ENCODE measurements at regions not wholly inside any gene's neighbourhood (a gene's known extent, or its start where the extent isn't known, plus 50 kb on each side); places are given as distances from the start of the nearest gene placed in this dataset.

DNA sequence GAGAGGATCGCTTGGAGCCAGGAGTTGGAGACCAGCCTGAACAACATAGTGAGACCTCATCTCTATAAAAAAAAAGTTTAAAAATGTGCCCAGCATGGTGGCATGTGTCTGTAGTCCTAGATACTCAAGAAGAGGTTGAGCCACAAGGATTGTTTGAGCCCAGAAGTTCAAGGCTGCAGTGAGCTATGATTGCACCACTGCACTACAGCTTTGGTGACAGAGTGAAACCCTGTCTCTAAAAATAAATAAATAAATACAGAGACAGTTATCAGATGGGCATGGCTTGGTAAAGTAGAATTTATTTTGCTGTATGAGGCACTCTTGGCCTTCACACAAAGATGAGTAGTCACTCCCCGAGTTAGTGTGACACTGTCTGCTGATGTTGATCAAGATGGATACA lies 54.1 kb upstream of the SPRY1 start:
- DNase-seq (ENCODE audit: low spot score) = no peak
- TF ChIP-seq, protein P1, sequence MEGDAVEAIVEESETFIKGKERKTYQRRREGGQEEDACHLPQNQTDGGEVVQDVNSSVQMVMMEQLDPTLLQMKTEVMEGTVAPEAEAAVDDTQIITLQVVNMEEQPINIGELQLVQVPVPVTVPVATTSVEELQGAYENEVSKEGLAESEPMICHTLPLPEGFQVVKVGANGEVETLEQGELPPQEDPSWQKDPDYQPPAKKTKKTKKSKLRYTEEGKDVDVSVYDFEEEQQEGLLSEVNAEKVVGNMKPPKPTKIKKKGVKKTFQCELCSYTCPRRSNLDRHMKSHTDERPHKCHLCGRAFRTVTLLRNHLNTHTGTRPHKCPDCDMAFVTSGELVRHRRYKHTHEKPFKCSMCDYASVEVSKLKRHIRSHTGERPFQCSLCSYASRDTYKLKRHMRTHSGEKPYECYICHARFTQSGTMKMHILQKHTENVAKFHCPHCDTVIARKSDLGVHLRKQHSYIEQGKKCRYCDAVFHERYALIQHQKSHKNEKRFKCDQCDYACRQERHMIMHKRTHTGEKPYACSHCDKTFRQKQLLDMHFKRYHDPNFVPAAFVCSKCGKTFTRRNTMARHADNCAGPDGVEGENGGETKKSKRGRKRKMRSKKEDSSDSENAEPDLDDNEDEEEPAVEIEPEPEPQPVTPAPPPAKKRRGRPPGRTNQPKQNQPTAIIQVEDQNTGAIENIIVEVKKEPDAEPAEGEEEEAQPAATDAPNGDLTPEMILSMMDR (IDR thresholded peaks at IDR 0.05; ENCODE audit: extremely low read depth, missing control alignments) = no peak

DNA sequence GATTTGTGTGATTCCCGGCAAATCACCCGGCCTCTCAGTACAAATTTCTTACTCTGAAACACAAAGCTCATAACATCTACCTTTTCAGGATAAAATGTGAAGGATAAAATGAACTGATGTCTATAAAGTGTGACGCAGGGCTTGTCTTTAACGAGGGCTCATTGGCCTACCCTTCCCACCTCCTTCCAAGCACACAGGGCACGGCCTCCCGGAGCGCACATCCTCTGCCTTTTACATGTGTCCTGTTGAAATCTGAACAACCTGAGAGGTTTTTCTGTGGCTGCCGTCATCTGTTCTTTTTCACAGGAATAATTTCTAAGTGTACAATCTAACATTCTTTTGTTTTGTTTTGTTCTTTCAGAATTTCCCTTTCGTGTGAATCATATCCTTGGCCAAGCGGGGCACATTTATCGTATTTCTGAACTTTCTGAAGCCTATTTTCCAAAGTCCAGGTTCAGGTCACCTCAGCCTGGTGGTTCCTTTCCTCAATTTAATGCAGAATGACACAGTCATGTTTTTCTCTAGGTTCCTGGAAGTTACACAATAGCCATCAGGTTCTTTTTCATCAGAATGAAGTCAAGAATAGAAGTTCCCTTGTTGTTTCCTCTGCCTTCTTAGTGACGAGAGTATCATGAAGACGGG lies 53.1 kb upstream of the SPRY1 start:
- TF ChIP-seq, protein P1 (IDR thresholded peaks at IDR 0.05; ENCODE audit: extremely low read depth, missing control alignments) = no peak
- DNase-seq (ENCODE audit: low spot score) = no peak

DNA sequence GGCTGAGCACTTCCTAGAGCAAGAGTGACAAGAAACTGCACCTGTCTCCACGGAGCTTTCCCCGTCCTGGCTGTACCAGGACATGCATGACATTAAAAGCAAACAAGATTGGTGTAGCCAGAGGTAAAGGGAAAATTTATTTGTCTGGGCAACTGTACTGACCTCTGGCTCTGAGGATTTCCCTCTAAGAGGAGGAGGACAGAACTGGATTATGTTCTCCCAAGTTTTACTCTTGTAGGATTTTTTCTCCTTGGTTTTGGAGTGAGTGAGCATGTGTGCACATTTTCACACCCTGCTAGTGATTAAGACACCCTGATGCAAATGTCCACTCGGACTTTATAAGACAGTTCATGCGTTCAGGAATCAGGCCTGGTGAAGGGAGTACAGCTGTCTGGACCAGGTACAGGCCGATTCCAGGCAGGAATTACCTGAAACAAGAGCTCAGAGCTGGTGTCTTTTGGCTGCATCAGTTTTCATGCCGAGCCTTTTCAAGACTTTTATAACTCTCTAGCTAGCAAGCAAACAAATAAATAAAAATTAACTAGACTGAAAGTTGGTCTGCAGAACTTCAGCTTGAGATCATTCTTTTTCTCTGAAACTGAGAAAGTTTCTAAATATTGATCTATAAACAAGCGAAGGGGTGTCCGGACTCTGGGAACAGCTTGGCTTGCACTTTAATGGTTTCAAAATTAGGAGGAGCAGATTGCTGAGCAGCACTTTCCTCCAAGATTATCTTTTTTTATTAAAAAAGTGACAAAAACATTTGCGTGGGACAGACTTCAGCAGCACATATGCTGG lies 51.3 kb upstream of the SPRY1 start:
- DNase-seq (ENCODE audit: low spot score) = no peak
- TF ChIP-seq, protein P1 (IDR thresholded peaks at IDR 0.05; ENCODE audit: extremely low read depth, missing control alignments) = no peak

DNA sequence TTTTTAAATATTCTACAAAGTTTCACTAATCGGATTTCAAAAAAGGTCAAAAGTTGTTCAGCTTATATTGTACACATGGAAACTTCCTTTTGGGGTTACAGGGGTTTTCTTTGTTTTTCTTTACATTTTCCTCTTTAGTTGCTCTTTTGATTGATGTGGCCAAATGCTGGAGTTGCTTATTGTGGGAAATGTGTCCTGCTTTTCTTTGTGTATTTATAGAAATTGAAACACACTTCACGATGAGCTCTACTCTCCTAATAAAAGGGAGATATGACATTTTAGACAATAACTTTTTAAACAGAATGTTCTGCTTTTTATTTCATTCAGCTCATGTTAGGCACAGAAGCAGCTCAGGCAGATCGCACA lies 50.7 kb upstream of the SPRY1 start:
- TF ChIP-seq, protein P1 (IDR thresholded peaks at IDR 0.05; ENCODE audit: extremely low read depth, missing control alignments) = no peak

DNA sequence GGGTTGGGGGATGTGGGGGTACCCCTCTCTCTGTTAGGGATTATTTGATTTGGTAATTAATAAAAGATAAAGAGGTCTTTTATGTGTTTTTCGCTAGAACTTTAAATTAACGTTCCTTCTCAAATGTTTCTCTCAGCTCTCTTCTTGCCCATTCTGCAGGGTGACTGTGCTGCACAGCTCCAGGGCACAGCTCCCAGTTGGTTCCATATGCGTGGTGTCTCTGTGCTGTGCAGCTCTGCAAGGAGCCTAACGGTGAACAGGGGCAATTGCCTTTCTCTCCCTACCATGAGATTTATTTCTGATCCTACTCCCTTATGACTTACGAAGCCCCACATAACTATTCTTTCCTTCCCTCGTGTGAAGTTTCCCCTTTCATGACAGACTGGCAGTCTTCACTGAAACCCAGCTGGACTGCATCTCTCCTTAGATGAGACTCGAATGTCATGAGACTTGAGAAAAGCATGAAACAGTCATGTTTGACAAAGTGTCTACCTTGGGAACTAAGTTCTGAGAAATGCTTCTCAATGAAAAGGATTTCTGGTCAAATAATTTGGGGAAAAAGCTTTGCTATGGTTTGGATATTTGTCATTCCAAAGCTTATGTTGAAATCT lies 50.2 kb upstream of the SPRY1 start:
- TF ChIP-seq, protein P1 (IDR thresholded peaks at IDR 0.05; ENCODE audit: extremely low read depth, missing control alignments) = no peak
- DNase-seq (ENCODE audit: low spot score) = no peak

More for the DNA sequence above, 50.7 kb upstream of the SPRY1 start:
- DNase-seq (ENCODE audit: low spot score) = no peak

Measured in GM20000 (cell line).